Stimulated activated CD4-positive, alpha-beta T cell treated with anti-CD3 and anti-CD28 coated beads, Interleukin-4, amount 100 ng/mL, for 24 hours (primary cell): ENCODE measurements at regions not wholly inside any gene's neighbourhood (a gene's known extent, or its start where the extent isn't known, plus 50 kb on each side); places are given as distances from the start of the nearest gene placed in this dataset.
"Not testable (repeated sequence)": the region's sequence is repeated elsewhere in the genome, so short reads cannot be mapped to it uniquely, and the experiment has no call there.

Experiments
- DNase-seq: peaks from one replicate; pipeline ENCODE4 v3.0.0-alpha.2; 2020

DNA sequence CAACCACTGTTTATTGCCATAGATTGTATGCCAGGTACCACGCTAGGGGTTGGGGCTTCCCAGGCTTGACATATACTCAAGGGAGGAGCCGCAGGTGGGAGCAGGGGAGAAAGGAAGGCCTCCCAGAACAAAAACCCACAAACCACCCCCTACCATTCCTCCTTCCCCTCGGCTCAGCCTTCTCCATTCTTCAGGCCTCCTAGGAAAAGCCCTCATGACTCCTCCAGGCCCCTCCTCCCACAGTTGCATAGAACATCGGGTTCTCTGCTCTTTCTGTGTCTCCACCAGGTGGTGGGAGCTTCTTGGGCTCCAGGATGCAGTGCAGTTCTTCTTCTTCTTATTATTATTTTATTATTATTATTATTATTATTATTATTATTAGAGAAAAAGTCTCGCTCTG is 80.3 kb downstream of the ZFP36L2 start:
- no peak for DNase-seq

DNA sequence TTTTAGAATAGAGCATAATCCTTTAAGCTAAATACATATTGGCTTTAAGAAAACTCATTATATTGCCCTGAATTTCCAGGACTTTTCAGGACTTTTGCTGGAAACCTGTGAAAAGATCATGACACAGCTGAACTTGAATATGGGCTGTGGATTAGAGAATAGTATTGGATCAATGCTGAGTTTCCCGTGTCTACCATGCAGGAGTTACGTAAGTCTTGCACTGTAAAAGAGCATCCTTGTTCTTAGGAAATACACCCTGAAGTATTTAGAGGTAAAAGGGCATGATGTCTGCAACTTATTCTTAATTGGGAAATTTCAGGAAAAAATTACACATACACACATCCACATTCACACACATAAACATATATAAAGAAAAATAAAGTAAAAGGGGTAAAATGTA is 82.1 kb downstream of the ZFP36L2 start:
- DNase-seq, result no peak

DNA sequence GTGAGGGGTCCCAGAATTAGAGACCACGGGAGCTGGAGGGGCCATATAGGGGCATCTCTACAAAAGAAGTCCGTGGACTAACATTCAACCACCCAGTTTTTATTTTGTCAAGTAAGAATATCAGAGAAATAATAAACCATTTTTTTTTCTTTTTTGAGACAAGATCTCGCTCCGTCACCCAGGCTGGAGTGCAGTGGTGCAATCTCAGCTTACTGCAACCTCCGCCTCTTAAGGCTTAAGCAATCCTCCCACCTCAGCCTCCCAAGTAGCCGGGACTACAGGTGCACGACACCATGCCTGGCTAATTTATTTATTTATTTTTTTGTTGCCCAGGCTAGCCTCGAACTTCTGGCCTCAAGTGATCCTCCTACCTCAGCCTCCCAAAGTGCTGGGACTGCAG is 82.7 kb downstream of the ZFP36L2 start:
- no peak for DNase-seq

DNA sequence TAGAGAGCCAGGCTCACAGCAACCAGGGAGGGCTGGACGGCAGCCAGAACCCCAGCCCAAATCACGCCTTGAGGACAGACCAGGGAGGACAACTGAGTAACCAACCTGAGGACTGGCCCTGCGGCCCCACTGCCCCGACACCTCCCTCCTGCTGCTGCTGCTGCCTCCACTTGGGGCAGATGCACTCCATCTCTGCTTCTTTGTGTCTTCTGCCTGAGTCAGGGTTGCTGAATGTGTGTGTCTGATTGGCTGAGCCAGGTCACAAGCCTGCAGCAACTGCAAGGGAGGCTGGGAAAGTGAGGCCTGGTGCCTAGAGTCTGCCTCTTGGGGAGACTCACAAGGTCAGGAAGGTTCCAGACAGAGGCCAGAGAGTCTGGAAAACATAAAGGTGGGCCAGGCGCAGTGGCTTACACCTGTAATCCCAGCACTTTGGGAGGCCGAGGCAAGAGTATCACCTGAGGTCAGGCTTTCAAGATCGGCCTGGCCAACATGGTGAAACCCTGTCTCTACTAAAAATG is 83.4 kb downstream of the ZFP36L2 start:
- DNase-seq, result peak; percentile 48

DNA sequence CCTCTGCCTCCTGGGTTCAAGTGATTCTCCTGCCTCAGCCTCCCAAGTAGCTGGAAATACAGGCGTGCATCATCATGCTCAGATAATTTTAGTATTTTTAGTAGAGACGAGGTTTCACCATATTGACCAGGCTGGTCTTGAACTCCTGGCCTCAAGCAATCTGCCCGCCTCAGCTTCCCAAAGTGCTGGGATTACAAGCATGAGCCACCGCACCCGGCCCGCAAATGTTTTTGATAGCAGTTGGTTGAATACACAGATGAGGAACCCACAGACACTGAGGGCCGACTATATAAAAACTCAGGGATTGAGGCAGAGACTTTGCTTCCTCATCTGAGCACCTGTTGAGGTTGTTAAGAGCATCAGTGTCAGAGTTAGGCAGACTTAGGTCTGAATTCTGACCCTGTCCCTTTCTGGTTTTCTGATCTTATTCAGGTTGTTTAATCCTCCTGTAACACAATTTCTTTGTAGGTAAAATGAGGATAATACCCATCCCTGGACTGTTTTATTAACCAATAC is 84.7 kb downstream of the ZFP36L2 start:
- DNase-seq, result not testable (repeated sequence)

DNA sequence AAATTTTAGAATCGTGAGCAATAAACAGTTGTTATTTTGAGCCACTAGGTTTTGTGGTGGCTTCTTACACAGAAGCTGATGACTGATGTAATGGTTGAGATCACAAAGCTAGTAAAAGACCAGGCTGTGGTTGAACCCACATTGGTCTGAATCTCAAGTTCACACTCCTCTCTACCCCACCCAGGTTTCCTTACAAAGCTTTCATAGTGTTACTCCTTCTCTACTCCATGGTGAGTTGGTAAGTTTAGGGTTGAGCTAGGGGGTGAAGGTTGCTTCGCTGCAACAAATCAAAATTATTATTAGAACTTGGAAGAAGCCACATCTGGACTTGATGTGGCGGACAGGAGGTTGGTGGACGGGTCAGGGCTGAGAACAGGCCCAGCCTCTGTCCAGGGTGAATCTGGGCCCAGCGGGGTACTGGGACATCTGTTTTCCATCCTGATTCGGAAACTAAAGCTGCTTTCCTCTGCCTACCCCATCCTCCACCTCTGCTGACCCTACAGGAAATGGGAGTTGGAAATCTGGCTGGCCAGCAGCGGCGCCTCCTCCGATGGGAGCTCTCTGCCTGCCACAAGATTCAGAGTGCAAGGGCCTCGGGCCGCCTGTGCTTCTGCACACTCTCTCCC is 86.3 kb downstream of the ZFP36L2 start:
- no peak for DNase-seq

DNA sequence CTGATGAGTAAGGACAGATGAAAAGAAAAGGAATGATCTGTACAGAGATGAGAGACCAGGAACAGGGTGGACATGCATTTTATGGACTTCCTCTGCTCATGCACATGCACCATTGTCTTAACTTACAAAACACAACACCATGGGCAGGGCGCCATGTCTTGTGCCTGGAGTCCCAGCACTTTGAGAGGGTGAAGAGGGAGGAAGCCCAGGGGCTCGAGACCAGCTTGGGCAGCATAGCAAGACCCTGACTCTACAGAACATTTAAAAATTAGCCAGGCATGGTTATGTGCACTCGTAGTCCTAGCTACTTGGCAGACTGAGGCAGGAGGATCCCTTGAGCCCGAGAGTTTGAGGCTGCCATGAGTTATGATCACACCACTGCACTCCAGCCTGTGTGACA is 86.9 kb downstream of the ZFP36L2 start:
- no peak for DNase-seq

DNA sequence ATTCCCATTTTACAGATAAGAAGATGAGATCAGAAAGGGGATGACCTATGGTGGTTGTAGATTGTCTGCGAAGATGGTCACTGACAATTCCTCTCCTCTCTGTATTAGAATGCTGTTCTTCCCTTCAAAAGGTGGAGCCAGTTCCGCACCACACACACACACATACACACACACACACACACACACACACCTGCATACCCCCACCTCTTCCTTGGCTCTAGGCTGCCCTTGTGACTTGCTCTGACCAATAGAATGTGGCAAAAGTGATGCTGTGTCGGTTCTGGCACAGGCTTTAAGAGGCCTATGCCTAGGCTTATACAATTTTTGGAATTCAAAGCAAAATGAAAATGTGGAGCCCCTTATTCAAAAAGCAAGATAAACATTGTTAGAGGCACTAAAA is 88.0 kb downstream of the ZFP36L2 start:
- no peak for DNase-seq

DNA sequence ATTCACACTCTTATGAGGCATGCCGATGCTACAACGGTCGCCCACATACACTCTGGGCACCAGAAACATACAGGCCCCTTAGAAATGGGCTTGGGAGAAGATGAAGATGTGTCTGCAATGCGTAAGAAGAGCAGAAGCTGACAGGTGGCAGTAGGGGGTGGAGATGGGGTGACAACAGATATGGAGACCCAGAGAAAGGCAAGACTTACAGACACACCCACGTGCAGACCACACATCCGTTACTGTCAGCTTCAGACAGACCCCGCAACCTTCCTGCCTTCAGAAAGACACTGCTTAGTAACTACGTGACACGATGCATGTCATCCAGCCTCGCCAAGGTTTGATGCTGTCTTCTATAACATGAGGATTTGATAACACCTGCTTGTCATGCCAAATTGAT is 89.5 kb downstream of the ZFP36L2 start:
- peak; percentile 76 for DNase-seq

DNA sequence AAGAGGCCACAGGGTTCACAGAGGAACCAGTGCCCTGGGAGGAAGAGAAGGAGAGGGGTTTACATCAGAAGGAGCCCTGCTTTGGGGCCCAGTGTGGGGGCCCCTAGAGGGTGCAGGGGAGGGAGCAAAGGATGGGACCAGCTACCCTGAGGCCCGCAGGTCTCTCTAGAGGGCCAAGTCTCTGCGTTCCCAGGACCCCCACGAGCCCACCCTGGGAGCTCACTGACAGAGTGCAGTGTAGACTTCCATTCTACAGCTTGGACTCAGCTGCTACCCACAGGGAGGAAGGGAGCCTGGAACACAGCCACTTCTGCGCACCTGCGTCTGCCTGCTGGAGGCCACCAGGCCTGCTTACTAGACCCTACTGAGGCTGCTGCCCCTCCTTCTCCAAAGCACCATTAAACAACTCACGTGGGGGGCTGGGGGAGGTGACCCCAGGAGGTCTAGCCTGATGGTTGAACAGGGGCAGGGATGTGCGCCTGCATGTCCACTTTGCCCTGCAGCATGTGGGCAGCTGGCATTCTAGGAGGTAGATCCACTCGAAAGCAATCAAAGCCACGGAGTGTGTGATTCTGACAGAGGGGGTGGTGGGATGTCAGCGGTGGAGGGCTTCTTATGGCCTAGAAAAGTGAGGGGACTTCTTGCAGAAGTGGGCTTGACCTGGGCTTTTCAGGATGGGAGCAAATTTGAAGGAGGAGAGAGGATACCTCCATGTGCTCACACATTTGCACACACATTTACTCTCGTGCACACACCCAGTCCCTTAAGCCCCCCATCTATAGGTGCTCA is 90.2 kb downstream of the ZFP36L2 start:
- no peak for DNase-seq

DNA sequence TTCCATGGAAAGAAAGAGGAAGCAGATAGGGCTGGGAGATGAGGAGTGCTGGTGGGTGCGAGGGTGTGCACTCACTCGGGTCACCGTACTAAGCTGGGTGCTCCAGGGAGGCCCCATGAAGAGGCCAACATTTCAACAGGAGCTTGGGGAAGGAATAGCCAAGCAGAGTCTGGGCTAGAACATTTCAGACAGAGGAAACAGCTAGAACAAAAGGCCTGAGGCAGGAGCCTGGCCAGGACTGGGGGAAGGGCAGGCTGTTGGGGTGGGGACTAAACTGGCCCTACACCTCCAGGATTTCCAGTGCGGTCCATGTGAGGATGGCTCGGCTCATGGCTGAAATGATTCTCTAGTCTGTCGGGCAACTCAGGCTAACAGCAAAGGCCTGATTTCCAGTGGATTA is 90.8 kb downstream of the ZFP36L2 start:
- no peak for DNase-seq

DNA sequence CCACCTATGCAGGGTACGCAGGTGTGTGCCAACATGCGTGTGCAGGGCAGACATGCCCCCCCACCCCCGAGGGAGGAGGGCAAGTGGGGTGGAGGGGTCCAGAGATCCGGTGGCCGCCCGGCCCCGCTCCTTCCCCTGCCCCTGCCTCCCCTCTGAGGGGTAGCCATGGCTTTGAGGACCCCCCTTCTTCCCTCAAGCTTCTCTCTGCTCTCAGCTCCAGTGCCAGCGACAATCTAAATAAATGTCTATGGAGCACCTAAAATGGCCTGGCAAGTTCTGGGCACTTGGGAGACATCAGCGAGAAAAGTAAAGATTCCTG is 91.9 kb downstream of the ZFP36L2 start:
- no peak for DNase-seq

DNA sequence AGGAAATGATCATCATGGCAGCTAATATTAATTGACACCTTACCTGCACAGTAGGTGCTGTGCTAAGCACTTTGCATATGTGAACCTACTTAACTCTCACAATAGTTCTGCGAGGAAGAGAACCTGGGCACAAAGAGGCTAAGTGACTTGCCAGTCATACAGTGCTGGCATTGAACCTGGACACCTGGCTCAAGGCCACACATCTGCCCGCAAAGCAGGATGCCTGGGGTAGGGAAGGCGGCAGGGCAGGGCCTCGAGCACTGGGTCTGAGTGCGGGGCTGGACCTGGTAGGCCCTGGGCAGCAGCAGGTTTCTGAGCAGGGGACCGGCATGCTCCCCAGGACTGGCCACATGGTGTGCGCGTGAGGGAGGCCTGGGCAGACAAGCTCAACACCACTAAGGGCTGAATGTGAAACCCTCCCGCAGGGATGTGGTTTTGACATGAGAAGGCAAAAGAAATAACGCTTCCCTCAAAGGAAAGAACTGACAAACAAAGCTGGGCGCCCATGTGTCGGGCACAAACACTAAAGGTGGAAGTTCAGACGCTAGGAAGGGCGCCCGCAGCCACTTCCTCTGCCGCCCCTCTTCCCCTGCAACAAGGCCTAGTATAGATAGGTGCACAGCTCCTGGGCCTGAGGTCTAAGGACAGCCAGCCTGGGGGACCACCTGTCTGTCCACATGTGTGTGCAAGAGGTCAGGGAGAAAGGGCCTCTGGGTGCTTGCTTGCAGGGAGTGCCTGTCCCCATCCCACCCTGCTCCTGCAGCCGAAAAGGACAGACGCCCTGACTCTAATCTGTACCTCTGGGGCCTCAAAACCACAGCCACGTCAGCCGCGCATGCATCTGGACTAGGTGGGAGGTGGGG is 92.5 kb downstream of the ZFP36L2 start:
- DNase-seq, result peak; percentile 70

DNA sequence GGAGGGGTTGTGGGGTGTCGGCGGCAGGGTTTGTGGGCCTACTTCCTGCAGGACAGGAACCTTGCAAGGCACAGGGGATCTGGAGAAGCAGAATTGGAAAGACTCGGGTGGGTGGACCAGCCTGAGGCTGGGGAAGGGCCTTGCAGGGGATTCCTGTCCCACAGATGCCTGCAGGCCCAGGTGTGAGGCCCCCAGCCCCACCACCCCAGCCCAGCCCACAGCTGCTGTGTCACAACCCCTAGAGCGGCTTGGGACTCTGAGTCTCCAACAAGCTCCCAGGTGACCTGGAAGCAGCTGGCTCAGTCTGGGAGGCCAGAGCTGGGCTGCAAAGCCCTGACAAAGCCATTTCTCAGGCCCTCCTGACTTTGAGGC is 93.1 kb downstream of the ZFP36L2 start:
- DNase-seq, result no peak

DNA sequence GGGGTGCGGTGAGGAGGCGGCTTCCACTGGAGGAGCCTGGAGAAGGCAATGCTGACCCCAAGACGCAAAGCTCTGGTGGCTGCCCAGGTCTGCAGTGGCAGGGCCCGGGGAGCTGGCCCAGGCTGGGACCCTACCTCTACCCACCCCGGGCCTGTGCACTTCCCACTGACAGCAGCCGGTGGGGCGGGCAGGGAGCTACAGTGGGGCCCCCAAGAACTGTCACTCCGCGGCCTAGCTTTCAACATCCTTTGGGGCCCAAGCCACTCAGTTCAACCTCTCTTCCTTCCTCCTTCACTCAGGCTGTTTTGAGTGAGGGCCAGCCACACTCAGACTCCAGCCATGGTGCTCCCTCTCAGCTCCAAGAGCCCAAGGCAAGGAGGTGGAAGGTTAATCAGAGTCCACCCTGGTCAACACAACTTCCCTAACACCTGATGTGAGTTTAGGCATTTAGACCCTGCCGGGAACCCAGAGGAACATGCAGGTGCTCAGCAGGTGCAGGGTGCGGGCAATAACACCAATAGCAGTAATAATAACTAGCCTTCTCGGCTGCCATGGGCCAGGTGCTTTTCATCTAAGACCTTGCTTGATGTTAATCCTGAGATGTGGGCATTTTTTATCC is 93.6 kb downstream of the ZFP36L2 start:
- DNase-seq, result no peak

DNA sequence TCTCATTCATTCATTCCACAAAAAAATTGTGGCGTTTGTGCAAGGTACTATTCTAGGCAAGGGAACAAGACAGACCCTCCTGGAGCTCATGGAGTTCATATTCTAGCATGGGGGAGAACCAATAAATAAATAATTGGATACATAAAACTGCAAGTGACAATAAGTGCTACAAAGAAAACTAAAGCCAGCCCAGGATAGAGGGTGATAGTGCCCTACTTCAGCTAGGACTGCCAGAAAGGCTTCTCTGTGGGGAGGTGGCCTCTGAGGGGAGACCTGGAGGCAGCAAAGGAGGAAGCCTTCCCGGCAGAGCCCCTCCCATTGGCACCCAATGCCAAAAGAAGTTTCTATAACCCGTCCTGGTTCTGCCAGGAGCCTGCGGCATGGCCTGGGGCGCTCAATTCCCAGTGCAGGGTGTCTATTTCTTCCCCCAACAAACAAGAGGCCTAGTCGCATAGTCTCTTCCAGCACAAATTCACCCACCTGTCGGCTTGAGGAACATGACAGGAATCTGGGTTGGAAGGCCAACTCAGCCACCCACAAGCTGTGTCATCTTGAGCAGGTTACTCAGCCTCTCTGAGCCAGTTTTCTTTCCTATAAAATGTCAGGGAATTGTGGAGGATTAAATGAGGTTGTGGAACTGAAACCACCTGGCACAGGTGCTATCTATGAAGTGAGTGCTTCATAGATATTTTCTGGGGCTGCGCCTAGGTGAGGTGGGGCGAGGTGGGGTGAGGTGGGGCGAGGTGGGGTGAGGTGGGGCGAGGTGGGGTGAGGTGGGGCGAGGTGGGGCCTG is 94.3 kb downstream of the ZFP36L2 start:
- no peak for DNase-seq

DNA sequence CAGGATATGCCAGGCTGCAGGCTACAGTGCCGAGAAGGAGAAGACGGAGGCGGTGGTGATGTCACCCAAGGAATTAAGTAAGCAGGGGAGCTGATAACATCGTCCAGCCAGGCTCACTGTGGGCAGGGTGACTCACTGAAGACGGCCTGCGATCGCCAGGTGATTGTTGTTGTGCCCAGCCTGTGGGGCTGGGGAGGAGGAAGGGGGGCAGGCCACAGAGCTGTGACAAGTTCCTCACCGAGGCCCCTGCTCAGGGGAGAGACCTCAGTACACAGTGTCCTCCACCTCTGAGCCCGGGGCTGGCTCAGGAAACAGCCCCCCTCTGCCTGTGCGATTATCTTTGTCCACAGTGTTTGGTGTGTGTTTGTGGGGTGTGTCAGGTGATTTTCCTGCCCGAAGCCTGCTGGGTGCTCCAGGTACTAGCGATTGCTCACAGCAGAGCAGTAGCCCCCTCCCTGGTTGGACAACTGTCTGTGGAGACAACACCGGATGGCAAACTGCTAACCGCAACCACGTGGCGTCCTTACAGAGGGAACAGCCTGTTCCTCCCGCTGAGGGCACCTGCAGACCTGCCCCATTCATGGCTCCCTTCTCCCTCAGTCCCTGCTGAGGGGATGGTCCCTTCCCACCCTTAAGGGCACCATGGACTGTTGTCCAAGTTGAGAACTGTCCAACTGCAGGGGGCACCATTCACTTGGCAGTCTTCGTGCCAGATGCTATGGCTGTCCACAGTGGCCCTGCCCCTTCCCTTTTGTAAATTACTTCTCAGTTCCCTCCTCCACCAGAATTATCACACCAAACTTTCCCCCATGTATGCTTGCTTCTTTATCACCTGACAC is 95.1 kb downstream of the ZFP36L2 start:
- DNase-seq, result peak; percentile 73

DNA sequence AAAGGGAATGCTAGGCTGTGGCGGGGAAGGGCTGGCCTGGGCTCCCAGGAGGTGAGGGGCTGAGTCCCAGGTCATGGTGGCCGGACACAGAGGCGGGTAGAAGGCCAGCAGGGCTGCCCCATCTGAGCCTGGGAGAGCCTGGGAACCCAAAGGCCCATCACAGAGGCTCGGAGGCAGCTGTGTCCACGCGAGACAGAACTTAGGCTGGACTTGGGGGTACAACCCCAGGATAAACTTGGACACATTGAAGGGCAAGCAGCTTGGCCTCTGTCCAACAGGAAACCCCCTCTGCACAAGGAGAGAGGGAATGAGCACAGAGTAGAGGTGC is 95.9 kb downstream of the ZFP36L2 start:
- no peak for DNase-seq

DNA sequence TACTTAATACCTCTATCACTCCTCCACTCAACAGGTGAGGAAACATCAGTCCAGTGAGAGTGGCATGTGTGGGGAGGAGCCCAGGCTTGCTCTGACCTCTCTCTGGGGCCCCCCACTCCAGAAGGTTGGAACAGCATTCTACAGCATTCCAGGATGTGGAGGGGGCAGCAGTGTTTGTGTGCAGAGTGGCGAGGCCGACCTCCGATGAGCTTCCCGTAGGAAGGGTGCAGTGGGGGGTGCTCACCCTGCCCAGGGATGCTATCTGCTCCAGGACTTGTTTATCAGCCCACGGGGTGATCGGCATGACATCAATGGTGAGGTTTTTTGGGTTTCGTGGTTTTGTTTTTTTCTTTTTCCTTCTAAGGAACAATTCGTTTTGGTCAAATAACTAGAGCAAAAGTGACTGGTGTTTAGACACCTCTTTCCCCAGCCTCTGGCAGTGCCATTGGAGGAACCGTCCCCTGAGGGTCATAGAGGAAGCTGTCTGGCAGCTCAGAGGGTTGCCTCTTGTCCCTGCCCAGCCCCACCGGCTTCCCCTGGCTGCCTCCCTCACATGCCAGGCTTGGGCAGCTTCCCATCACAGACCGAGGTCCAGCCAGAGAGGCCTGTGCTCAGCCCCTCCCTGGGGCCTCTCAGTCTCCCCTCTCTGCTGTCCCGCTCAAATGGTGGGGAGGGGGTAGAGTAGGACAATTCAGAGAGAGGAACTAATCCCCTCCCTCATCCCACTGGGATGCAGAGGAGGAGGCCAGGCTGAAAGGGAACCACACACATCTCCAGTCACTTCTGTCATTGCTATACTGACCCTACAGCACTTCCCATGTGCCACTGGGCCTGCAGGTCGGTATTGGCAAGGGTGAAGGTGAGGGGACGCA is 96.5 kb downstream of the ZFP36L2 start:
- no peak for DNase-seq

DNA sequence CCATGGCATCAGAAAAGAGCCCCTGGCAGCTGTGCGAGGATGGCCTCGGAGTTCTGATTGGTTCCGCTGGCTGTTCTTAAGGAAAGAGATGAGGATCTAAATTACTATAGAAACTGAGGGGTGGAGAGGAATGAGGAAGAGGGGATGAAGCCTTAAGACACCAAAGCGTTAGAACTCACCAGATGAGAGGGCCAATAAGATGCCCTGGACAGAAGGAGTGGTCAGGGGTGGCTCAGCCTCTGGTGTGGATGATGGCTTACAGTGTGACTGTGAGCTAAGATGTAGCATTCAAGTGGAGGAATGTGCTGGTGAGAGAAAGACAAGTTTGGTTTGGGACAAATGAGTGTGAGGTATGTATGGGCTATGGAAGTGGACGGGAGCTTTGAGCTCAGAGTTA is 97.8 kb downstream of the ZFP36L2 start:
- no peak for DNase-seq
